ENCODE measurements at regions not wholly inside any gene's neighbourhood (a gene's known extent, or its start where the extent isn't known, plus 50 kb on each side); places are given as distances from the start of the nearest gene placed in this dataset.

GRCh38 chr6:156418253-156418652, 358.9 kb upstream of the ARID1B start:
- Mint-ChIP-seq H3K4me3 (no peak overlapping the region), H3K36me3 (peaks cover 2% of the 10 kb centered on the region), H3K4me1 (peaks cover 12% of the 10 kb centered on the region), H3K9me3 (peaks cover 1% of the 10 kb centered on the region), H3K27ac (no peak overlapping the region), H3K27me3 (peaks cover 10% of the 10 kb centered on the region)
- POLR2A ChIA-PET, result no interaction called here
- no peak for DNase-seq
- ATAC-seq (ENCODE audit: low read depth), result no peak

- H3K4me1 Mint-ChIP-seq, result no peaks in the 10 kb centered on the region
- POLR2A ChIA-PET, result no interaction called here
- H3K27me3 Mint-ChIP-seq, result peaks cover 10% of the 10 kb centered on the region
- DNase-seq (no peak), ATAC-seq (ENCODE audit: low read depth) (no peak)
- no peak overlapping the region for H3K27ac Mint-ChIP-seq
- H3K4me3 Mint-ChIP-seq, result no peak overlapping the region
- peaks cover 1% of the 10 kb centered on the region for H3K9me3 Mint-ChIP-seq
- no peaks in the 10 kb centered on the region for H3K36me3 Mint-ChIP-seq
Observed at GRCh38 chr6:156416391-156416790, 360.8 kb upstream of the ARID1B start.

GRCh38 chr6:156413154-156413553, 364.0 kb upstream of the ARID1B start:
- no peak overlapping the region for H3K4me3 Mint-ChIP-seq
- H3K27ac Mint-ChIP-seq, result no peak overlapping the region
- H3K9me3 Mint-ChIP-seq, result no peaks in the 10 kb centered on the region
- peaks cover 7% of the 10 kb centered on the region for H3K27me3 Mint-ChIP-seq
- H3K4me1 Mint-ChIP-seq, result no peaks in the 10 kb centered on the region
- POLR2A ChIA-PET, result no interaction called here
- ATAC-seq (ENCODE audit: low read depth), result no peak
- H3K36me3 Mint-ChIP-seq, result no peaks in the 10 kb centered on the region
- no peak for DNase-seq

- ATAC-seq (ENCODE audit: low read depth), result no peak
- no peak overlapping the region for H3K27ac Mint-ChIP-seq
Observed at GRCh38 chr6:156410649-156411048, 366.5 kb upstream of the ARID1B start.

GRCh38 chr6:156408655-156409054, 368.5 kb upstream of the ARID1B start:
- no peak for DNase-seq
- H3K9me3 Mint-ChIP-seq, result no peaks in the 10 kb centered on the region
- POLR2A ChIA-PET, result no interaction called here
- no peak overlapping the region for H3K27ac Mint-ChIP-seq
- ATAC-seq (ENCODE audit: low read depth), result no peak
- no peak overlapping the region for H3K4me3 Mint-ChIP-seq
- no peaks in the 10 kb centered on the region for H3K36me3 Mint-ChIP-seq
- H3K4me1 Mint-ChIP-seq, result no peaks in the 10 kb centered on the region
- peaks cover 15% of the 10 kb centered on the region for H3K27me3 Mint-ChIP-seq

More at GRCh38 chr6:156410649-156411048, 366.5 kb upstream of the ARID1B start:
- H3K36me3 Mint-ChIP-seq, result no peaks in the 10 kb centered on the region
- POLR2A ChIA-PET, result no interaction called here
- no peaks in the 10 kb centered on the region for H3K9me3 Mint-ChIP-seq
- H3K27me3 Mint-ChIP-seq, result peaks cover 18% of the 10 kb centered on the region
- H3K4me1 Mint-ChIP-seq, result no peaks in the 10 kb centered on the region
- no peak for DNase-seq
- no peak overlapping the region for H3K4me3 Mint-ChIP-seq

- DNase-seq (no peak), ATAC-seq (ENCODE audit: low read depth) (no peak)
- Mint-ChIP-seq H3K9me3 (peaks cover 1% of the 10 kb centered on the region), H3K27ac (no peak overlapping the region), H3K27me3 (peaks cover 15% of the 10 kb centered on the region), H3K4me1 (no peaks in the 10 kb centered on the region), H3K36me3 (no peaks in the 10 kb centered on the region), H3K4me3 (no peak overlapping the region)
- POLR2A ChIA-PET, result no interaction called here
Observed at GRCh38 chr6:156407334-156407733, 369.8 kb upstream of the ARID1B start.

- Mint-ChIP-seq H3K27me3 (peaks cover 16% of the 10 kb centered on the region), H3K4me3 (no peak overlapping the region), H3K9me3 (peaks cover 4% of the 10 kb centered on the region), H3K4me1 (no peaks in the 10 kb centered on the region), H3K27ac (no peak overlapping the region), H3K36me3 (peaks cover under 1% of the 10 kb centered on the region)
- POLR2A ChIA-PET, result no interaction called here
- no peak for DNase-seq
- ATAC-seq (ENCODE audit: low read depth), result no peak
Observed at GRCh38 chr6:156406688-156407087, 370.5 kb upstream of the ARID1B start.

GRCh38 chr6:156406099-156406498, 371.1 kb upstream of the ARID1B start:
- DNase-seq (no peak), ATAC-seq (ENCODE audit: low read depth) (no peak)
- Mint-ChIP-seq H3K27ac (no peak overlapping the region), H3K4me3 (no peak overlapping the region), H3K9me3 (peaks cover 7% of the 10 kb centered on the region), H3K4me1 (no peaks in the 10 kb centered on the region), H3K27me3 (peaks cover 21% of the 10 kb centered on the region), H3K36me3 (peaks cover 1% of the 10 kb centered on the region)
- POLR2A ChIA-PET, result no interaction called here

GRCh38 chr6:156402628-156403027, 374.6 kb upstream of the ARID1B start:
- H3K4me1 Mint-ChIP-seq, result no peaks in the 10 kb centered on the region

GRCh38 chr6:156402227-156402626, 375.0 kb upstream of the ARID1B start:
- H3K27me3 Mint-ChIP-seq, result peaks cover 46% of the 10 kb centered on the region
- no peaks in the 10 kb centered on the region for H3K4me1 Mint-ChIP-seq
- no peak for ATAC-seq (ENCODE audit: low read depth)
- peaks cover 7% of the 10 kb centered on the region for H3K9me3 Mint-ChIP-seq
- POLR2A ChIA-PET, result no interaction called here
- DNase-seq, result no peak
- H3K27ac Mint-ChIP-seq, result no peak overlapping the region
- no peak overlapping the region for H3K4me3 Mint-ChIP-seq
- peaks cover 1% of the 10 kb centered on the region for H3K36me3 Mint-ChIP-seq

More at GRCh38 chr6:156402628-156403027, 374.6 kb upstream of the ARID1B start:
- Mint-ChIP-seq H3K36me3 (peaks cover 1% of the 10 kb centered on the region), H3K27ac (no peak overlapping the region), H3K9me3 (peaks cover 7% of the 10 kb centered on the region), H3K4me3 (no peak overlapping the region), H3K27me3 (peaks cover 49% of the 10 kb centered on the region)
- ATAC-seq (ENCODE audit: low read depth) (no peak), DNase-seq (no peak)
- POLR2A ChIA-PET, result no interaction called here

- Mint-ChIP-seq H3K27me3 (peaks cover 39% of the 10 kb centered on the region), H3K27ac (no peak overlapping the region), H3K36me3 (peaks cover 1% of the 10 kb centered on the region), H3K4me1 (peaks cover 12% of the 10 kb centered on the region), H3K4me3 (no peak overlapping the region), H3K9me3 (peaks cover 7% of the 10 kb centered on the region)
- POLR2A ChIA-PET, result no interaction called here
- ATAC-seq (ENCODE audit: low read depth) (no peak), DNase-seq (no peak)
Observed at GRCh38 chr6:156400487-156400886, 376.7 kb upstream of the ARID1B start.

- ATAC-seq (ENCODE audit: low read depth), result no peak
- Mint-ChIP-seq H3K4me1 (peaks cover 13% of the 10 kb centered on the region), H3K36me3 (peaks cover 1% of the 10 kb centered on the region), H3K27ac (no peak overlapping the region), H3K27me3 (peaks cover 52% of the 10 kb centered on the region), H3K4me3 (no peak overlapping the region), H3K9me3 (peaks cover 7% of the 10 kb centered on the region)
- POLR2A ChIA-PET, result no interaction called here
- DNase-seq, result no peak
Observed at GRCh38 chr6:156398966-156399365, 378.2 kb upstream of the ARID1B start.

- H3K4me3 Mint-ChIP-seq, result no peak overlapping the region
- H3K27me3 Mint-ChIP-seq, result peaks cover 58% of the 10 kb centered on the region
- POLR2A ChIA-PET, result no interaction called here
- peaks cover 1% of the 10 kb centered on the region for H3K36me3 Mint-ChIP-seq
- no peak overlapping the region for H3K27ac Mint-ChIP-seq
- peaks cover 13% of the 10 kb centered on the region for H3K4me1 Mint-ChIP-seq
- peaks cover 7% of the 10 kb centered on the region for H3K9me3 Mint-ChIP-seq
- DNase-seq (no peak), ATAC-seq (ENCODE audit: low read depth) (no peak)
Observed at GRCh38 chr6:156398371-156398770, 378.8 kb upstream of the ARID1B start.

- peaks cover 15% of the 10 kb centered on the region for H3K4me1 Mint-ChIP-seq
- H3K9me3 Mint-ChIP-seq, result peaks cover 4% of the 10 kb centered on the region
- ATAC-seq (ENCODE audit: low read depth) (peak; percentile 20), DNase-seq (no peak)
- peaks cover 72% of the 10 kb centered on the region for H3K27me3 Mint-ChIP-seq
- POLR2A ChIA-PET, result no interaction called here
- H3K4me3 Mint-ChIP-seq, result peak overlapping the region; percentile 62
- peak overlapping the region; percentile 43 for H3K27ac Mint-ChIP-seq
- peaks cover 1% of the 10 kb centered on the region for H3K36me3 Mint-ChIP-seq
Observed at GRCh38 chr6:156396791-156397418, 380.3 kb upstream of the ARID1B start.

All from activated naive CD8-positive, alpha-beta T cell treated with anti-CD3 and anti-CD28 coated beads, Interleukin-2, amount 10 ng/mL, durations not matched to agents 7 days and 5 days (primary cell).